H9 (cell line): ENCODE measurements at regions not wholly inside any gene's neighbourhood (a gene's known extent, or its start where the extent isn't known, plus 50 kb on each side); places are given as distances from the start of the nearest gene placed in this dataset.

Source experiments
- DNase-seq: peaks from one replicate; pipeline ENCODE4 v3.0.0-alpha.2; 2017
- H2AFZ ChIP-seq: one replicate; pipeline ENCODE4 v1.6.1; 2013; ENCODE audit warnings: mild to moderate bottlenecking, low read length, control low read depth, moderate library complexity
- H2AK5ac ChIP-seq: 2 replicates; pipeline ENCODE4 v1.6.1; 2013; ENCODE audit warnings: low read length, control low read depth, mixed read lengths; ENCODE audit not compliant: insufficient read length
- H2BK120ac ChIP-seq: one replicate; pipeline ENCODE4 v1.6.1; 2013; ENCODE audit warnings: low read depth, mild to moderate bottlenecking, low read length, control low read depth, inconsistent platforms; ENCODE audit not compliant: poor library complexity, severe bottlenecking
- H2BK12ac ChIP-seq: 2 replicates; pipeline ENCODE4 v1.6.1; 2013; ENCODE audit warnings: low read length, control low read depth, mixed read lengths, low read depth; ENCODE audit not compliant: insufficient read length
- H2BK15ac ChIP-seq: 2 replicates; pipeline ENCODE4 v1.6.1; 2013; ENCODE audit warnings: low read depth, low read length, control low read depth
- H2BK20ac ChIP-seq: one replicate; pipeline ENCODE4 v1.6.1; 2013; ENCODE audit warnings: low read depth, mild to moderate bottlenecking, low read length, control low read depth, inconsistent platforms; ENCODE audit not compliant: poor library complexity, severe bottlenecking
- H2BK5ac ChIP-seq: 2 replicates; pipeline ENCODE4 v1.6.1; 2013; ENCODE audit warnings: low read length, control low read depth, mixed read lengths; ENCODE audit not compliant: insufficient read length
- H3K14ac ChIP-seq: 2 replicates; pipeline ENCODE4 v1.6.1; 2013; ENCODE audit warnings: low read length, control low read depth; ENCODE audit not compliant: insufficient read depth
- H3K18ac ChIP-seq: 2 replicates; pipeline ENCODE4 v1.6.1; 2013; ENCODE audit warnings: low read depth, mild to moderate bottlenecking, mixed read lengths, low read length, control low read depth; ENCODE audit not compliant: insufficient read length
- H3K23ac ChIP-seq: 2 replicates; pipeline ENCODE4 v1.6.1; 2013; ENCODE audit warnings: low read length, control low read depth, mixed read lengths, low read depth; ENCODE audit not compliant: insufficient read length
- H3K23me2 ChIP-seq: 2 replicates; pipeline ENCODE4 v1.6.1; 2013; ENCODE audit warnings: low read depth, mild to moderate bottlenecking, mixed read lengths, low read length, control low read depth; ENCODE audit not compliant: insufficient read length, poor library complexity, severe bottlenecking
- H3K27ac ChIP-seq: 2 replicates; pipeline ENCODE4 v1.5.1; 2013; ENCODE audit warnings: low read length, control low read depth, mixed read lengths, low read depth; ENCODE audit not compliant: insufficient read length
- H3K27me3 ChIP-seq: 2 replicates; pipeline ENCODE4 v1.6.1; 2013; ENCODE audit warnings: low read length, control low read depth, inconsistent platforms; ENCODE audit not compliant: insufficient read depth
- H3K4ac ChIP-seq: 2 replicates; pipeline ENCODE4 v1.6.1; 2013; ENCODE audit warnings: low read depth, mild to moderate bottlenecking, control low read depth, inconsistent platforms, low read length, moderate library complexity
- H3K4me1 ChIP-seq: 2 replicates; pipeline ENCODE4 v1.6.1; 2013; ENCODE audit warnings: low read length, control low read depth, inconsistent platforms; ENCODE audit not compliant: insufficient read depth
- H3K4me2 ChIP-seq: 2 replicates; pipeline ENCODE4 v1.6.1; 2013; ENCODE audit warnings: low read length, control low read depth, mixed read lengths; ENCODE audit not compliant: insufficient read length, insufficient read depth
- H3K56ac ChIP-seq: 2 replicates; pipeline ENCODE4 v1.6.1; 2013; ENCODE audit warnings: low read depth, mild to moderate bottlenecking, mixed read lengths, low read length, control low read depth; ENCODE audit not compliant: insufficient read length
- H3K79me1 ChIP-seq: 2 replicates; pipeline ENCODE4 v1.6.1; 2013; ENCODE audit warnings: low read depth, mild to moderate bottlenecking, moderate library complexity, low read length, control low read depth, inconsistent platforms; ENCODE audit not compliant: insufficient read depth, poor library complexity, severe bottlenecking
- H3K79me2 ChIP-seq: 2 replicates; pipeline ENCODE4 v1.6.1; 2013; ENCODE audit warnings: low read length, control low read depth, inconsistent platforms; ENCODE audit not compliant: insufficient read depth
- H3K9ac ChIP-seq: 2 replicates; pipeline ENCODE4 v1.6.1; 2013; ENCODE audit warnings: low read length, control low read depth, mixed read lengths; ENCODE audit not compliant: insufficient read length; ENCODE audit errors: extremely low read depth
- H3K9me3 ChIP-seq: one replicate; pipeline ENCODE4 v1.6.1; 2013; ENCODE audit warnings: low read depth, low read length, inconsistent platforms; ENCODE audit not compliant: control insufficient read depth
- H3T11ph ChIP-seq: one replicate; pipeline ENCODE4 v1.6.1; 2013; ENCODE audit warnings: mild to moderate bottlenecking, low read length, control low read depth, inconsistent platforms
- H4K20me1 ChIP-seq: one replicate; pipeline ENCODE4 v1.6.1; 2013; ENCODE audit not compliant: control insufficient read depth, insufficient read length, insufficient read depth
- H4K5ac ChIP-seq: 2 replicates; pipeline ENCODE4 v1.6.1; 2013; ENCODE audit warnings: low read depth, mild to moderate bottlenecking, mixed read lengths, low read length, control low read depth; ENCODE audit not compliant: insufficient read length
- H4K8ac ChIP-seq: replicated peaks from 2 replicates; pipeline ENCODE4 v1.6.1; 2013; ENCODE audit warnings: low read length, control low read depth, mixed read lengths, low read depth; ENCODE audit not compliant: insufficient read length
- H4K91ac ChIP-seq: 2 replicates; pipeline ENCODE4 v1.6.1; 2013; ENCODE audit warnings: low read depth, mild to moderate bottlenecking, moderate library complexity, mixed read lengths, low read length, control low read depth; ENCODE audit not compliant: insufficient read length
- H3K27ac Mint-ChIP-seq, 3 experiments: 2 replicates in 2 of 3; 3 replicates in 1 of 3; pipeline ENCODE4 v1.8.0; 2020 to 2021; ENCODE audit warnings: mixed read lengths in 3 of 3, mild to moderate bottlenecking in 1 of 3, moderate library complexity in 1 of 3
- H3K27me3 Mint-ChIP-seq: 2 replicates; pipeline ENCODE4 v1.8.0; 2021; ENCODE audit warnings: low read depth, mild to moderate bottlenecking, moderate library complexity, mixed read lengths
- H3K36me3 Mint-ChIP-seq, 3 experiments: 2 replicates in 2 of 3; 3 replicates in 1 of 3; pipeline ENCODE4 v1.8.0; 2020 to 2021; ENCODE audit warnings: low read depth in 3 of 3, mixed read lengths in 3 of 3; ENCODE audit not compliant: insufficient read depth in 1 of 3
- H3K4me1 Mint-ChIP-seq, 2 experiments: 2 replicates each; pipeline ENCODE4 v1.8.0; 2020; ENCODE audit warnings: mixed read lengths in 2 of 2
- H3K4me3 Mint-ChIP-seq, 2 experiments: 2 replicates in 1 of 2; 3 replicates in 1 of 2; pipeline ENCODE4 v1.8.0; 2020 to 2021; ENCODE audit warnings: mild to moderate bottlenecking in 2 of 2, mixed read lengths in 2 of 2, moderate library complexity in 1 of 2
- H3K9me3 Mint-ChIP-seq, 2 experiments: 2 replicates in 1 of 2; 3 replicates in 1 of 2; pipeline ENCODE4 v1.8.0; 2020; ENCODE audit warnings: mild to moderate bottlenecking in 2 of 2, mixed read lengths in 2 of 2, moderate library complexity in 1 of 2
- WGBS: extraction: QIAGEN DNeasy Blood & Tissue Kit; methylation state at CpG from one replicate; pipeline ENCODE4 v1.1.7; 2013; ENCODE audit warnings: missing lambda C conversion rate, low lambda C conversion rate, mixed read lengths; ENCODE audit not compliant: insufficient read length; ENCODE audit errors: extremely low coverage; 5-methylcytosine and 5-hydroxymethylcytosine counted together
- TF ChIP-seq, protein P1 (sequence below): fragments of 200-600 bp; sonication (generic); conservative IDR thresholded peaks from 3 replicates; pipeline ENCODE4 v1.8.0; 2021; ENCODE audit warnings: antibody characterized with exemption, mild to moderate bottlenecking

DNA sequence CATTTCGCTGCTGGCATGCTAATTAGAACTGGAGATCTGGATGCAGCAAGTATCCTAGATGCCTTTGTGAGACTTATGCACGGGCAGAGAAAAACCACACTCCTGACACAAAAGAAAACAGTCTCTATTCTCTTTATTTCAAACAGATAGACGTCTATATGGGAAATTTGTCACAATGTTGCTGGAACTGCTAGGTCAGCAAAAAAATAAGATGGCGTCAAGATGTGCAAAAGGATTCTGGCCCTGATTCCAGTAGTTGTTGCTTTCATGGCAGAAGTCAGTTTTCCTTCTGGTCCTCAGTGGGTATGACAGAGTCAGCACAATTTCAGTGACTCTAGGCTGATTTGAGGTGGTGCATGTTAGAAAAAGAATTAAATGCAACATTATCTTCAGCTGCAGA lies 1068.0 kb downstream of the SLITRK5 start:
- H3K14ac ChIP-seq: no peak overlapping the region
- no peak overlapping the region for H4K91ac ChIP-seq
- no peaks in the 10 kb centered on the region for H3K23me2 ChIP-seq
- Mint-ChIP-seq H3K36me3 (0 out of 7 replicates have a peak, but pooled peaks cover 0 to 5% (median 0%) of the 10 kb centered on the region in 3 experiments), H3K4me1 (no peaks in the 10 kb centered on the region), H3K9me3 (peaks cover 3 to 6% of the 10 kb centered on the region in 2 experiments; a peak in 3 of 5 replicates), H3K27me3 (no peaks in the 10 kb centered on the region), H3K27ac (no peak overlapping the region), H3K4me3 (no peak overlapping the region)
- H2BK12ac ChIP-seq: no peak overlapping the region
- H3K9me3 ChIP-seq: no peaks in the 10 kb centered on the region
- H3K4ac ChIP-seq: no peak overlapping the region
- no peaks in the 10 kb centered on the region for H3K79me2 ChIP-seq
- no peaks in the 10 kb centered on the region for H3K27me3 ChIP-seq
- H3K18ac ChIP-seq: no peak overlapping the region
- H3K4me2 ChIP-seq: no peak overlapping the region
- H2AFZ ChIP-seq: no peak overlapping the region
- H4K8ac ChIP-seq: no peak overlapping the region
- H3K79me1 ChIP-seq: no peaks in the 10 kb centered on the region
- no CpG with 5 or more reads among the region's 4 CpGs for WGBS
- H2BK120ac ChIP-seq: no peak overlapping the region
- no peak overlapping the region for H2BK20ac ChIP-seq
- no peak overlapping the region for H4K5ac ChIP-seq
- no peak overlapping the region for H2BK15ac ChIP-seq
- H2AK5ac ChIP-seq: no peak overlapping the region
- no peak overlapping the region for H3T11ph ChIP-seq
- TF ChIP-seq, protein P1, sequence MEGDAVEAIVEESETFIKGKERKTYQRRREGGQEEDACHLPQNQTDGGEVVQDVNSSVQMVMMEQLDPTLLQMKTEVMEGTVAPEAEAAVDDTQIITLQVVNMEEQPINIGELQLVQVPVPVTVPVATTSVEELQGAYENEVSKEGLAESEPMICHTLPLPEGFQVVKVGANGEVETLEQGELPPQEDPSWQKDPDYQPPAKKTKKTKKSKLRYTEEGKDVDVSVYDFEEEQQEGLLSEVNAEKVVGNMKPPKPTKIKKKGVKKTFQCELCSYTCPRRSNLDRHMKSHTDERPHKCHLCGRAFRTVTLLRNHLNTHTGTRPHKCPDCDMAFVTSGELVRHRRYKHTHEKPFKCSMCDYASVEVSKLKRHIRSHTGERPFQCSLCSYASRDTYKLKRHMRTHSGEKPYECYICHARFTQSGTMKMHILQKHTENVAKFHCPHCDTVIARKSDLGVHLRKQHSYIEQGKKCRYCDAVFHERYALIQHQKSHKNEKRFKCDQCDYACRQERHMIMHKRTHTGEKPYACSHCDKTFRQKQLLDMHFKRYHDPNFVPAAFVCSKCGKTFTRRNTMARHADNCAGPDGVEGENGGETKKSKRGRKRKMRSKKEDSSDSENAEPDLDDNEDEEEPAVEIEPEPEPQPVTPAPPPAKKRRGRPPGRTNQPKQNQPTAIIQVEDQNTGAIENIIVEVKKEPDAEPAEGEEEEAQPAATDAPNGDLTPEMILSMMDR: no peak
- H3K23ac ChIP-seq: no peak overlapping the region
- H3K27ac ChIP-seq: no peak overlapping the region
- no peaks in the 10 kb centered on the region for H3K4me1 ChIP-seq
- H2BK5ac ChIP-seq: no peak overlapping the region
- H4K20me1 ChIP-seq: no peaks in the 10 kb centered on the region
- no peak for DNase-seq
- no peak overlapping the region for H3K9ac ChIP-seq
- H3K56ac ChIP-seq: no peak overlapping the region
